HCT116 (cell line): ENCODE measurements at regions not wholly inside any gene's neighbourhood (a gene's known extent, or its start where the extent isn't known, plus 50 kb on each side); places are given as distances from the start of the nearest gene placed in this dataset.
"Not testable (repeated sequence)": the region's sequence is repeated elsewhere in the genome, so short reads cannot be mapped to it uniquely, and the experiment has no call there.

ENCODE experiments used
- ATAC-seq: fragments of 200-7000 bp; cut with Tn5 transposase; 2 replicates; pipeline ENCODE4 v1.9.1; 2020; ENCODE audit warnings: mild to moderate bottlenecking, moderate library complexity
- BruUV-seq: library from RNA; stranded (reverse); fragments of 400-500 nt; replicated peaks from 2 replicates; lab custom pipeline; 2021; lab: Mats Ljungman, UMichigan
- CTCF ChIA-PET: fragments of 300-600 bp; sonication (Branson Sonifier 250); formaldehyde crosslinking; loops from one replicate; lab custom pipeline; 2021; ENCODE audit warnings: antibody characterized with exemption; lab: Charles Lee
- POLR2A ChIA-PET: fragments of 300-600, 350-600 bp; sonication (Branson Sonifier 250); formaldehyde crosslinking; loops from one replicate; lab custom pipeline; 2021; ENCODE audit warnings: antibody characterized with exemption; lab: Charles Lee
- RAD21 ChIA-PET, 2 experiments: fragments of 300-600 bp; sonication (Branson Sonifier 250); formaldehyde crosslinking; loops; one replicate each; lab custom pipeline; 2023; ENCODE audit warnings: low total read pairs in 2 of 2; ENCODE audit not compliant: uncharacterized antibody in 2 of 2, unreplicated experiment in 2 of 2, low non-redundant PET in 1 of 2; lab: Charles Lee
- DNase-seq: peaks from one replicate; pipeline ENCODE4 v3.0.0-alpha.2; 2010; ENCODE audit warnings: low read depth, low spot score
- H2AFZ ChIP-seq: fragments of 200-600 bp; shearing (Covaris generic), sonication (generic); 2 replicates; pipeline ENCODE4 v1.6.1; 2017; ENCODE audit warnings: low read depth, mixed run types, mixed read lengths, antibody characterized with exemption, low read length; ENCODE audit not compliant: poor library complexity, severe bottlenecking
- H3K27ac ChIP-seq: 2 replicates; pipeline ENCODE4 v1.5.1; 2012; ENCODE audit warnings: low read depth, low read length
- H3K27me3 ChIP-seq: fragments of 200-600 bp; sonication (generic); 2 replicates; pipeline ENCODE4 v1.6.1; 2016; ENCODE audit warnings: mixed run types, low read length, mixed read lengths; ENCODE audit not compliant: insufficient read depth
- H3K36me3 ChIP-seq, 2 experiments: fragments of 200-500 bp in 1 of 2; fragments of 200-600 bp in 1 of 2; sonication (Bioruptor generic) in 1 of 2; sonication (generic) in 1 of 2; 2 replicates each; pipeline versions ENCODE4 v1.5.1 to v1.6.1; 2014 to 2016; ENCODE audit warnings: low read length in 2 of 2, inconsistent platforms in 1 of 2, mixed read lengths in 1 of 2, mixed run types in 1 of 2; ENCODE audit not compliant: insufficient read depth in 2 of 2, control insufficient read depth in 1 of 2
- H3K4me1 ChIP-seq, 2 experiments: fragments of 200-600 bp in 1 of 2; sonication (generic) in 1 of 2; 2 replicates each; pipeline versions ENCODE4 v1.5.1 to v1.6.1; 2012 to 2017; ENCODE audit warnings: low read length in 2 of 2, inconsistent platforms in 1 of 2, mild to moderate bottlenecking in 1 of 2, mixed read lengths in 1 of 2, mixed run types in 1 of 2, moderate library complexity in 1 of 2; ENCODE audit not compliant: insufficient read depth in 2 of 2, control insufficient read depth in 1 of 2
- H3K4me2 ChIP-seq: fragments of 200-600 bp; sonication (generic); 2 replicates; pipeline ENCODE4 v1.6.1; 2017; ENCODE audit warnings: mixed run types, low read length, mixed read lengths
- H3K4me3 ChIP-seq, 2 experiments: fragments of 200-600 bp in 1 of 2; sonication (generic) in 1 of 2; replicated peaks in 1 of 2; 2 replicates each; pipeline ENCODE4 v1.5.1; 2011 to 2016; ENCODE audit warnings: low read length in 2 of 2, control low read depth in 1 of 2, low read depth in 1 of 2, mild to moderate bottlenecking in 1 of 2, mixed read lengths in 1 of 2, mixed run types in 1 of 2
- H3K79me2 ChIP-seq: fragments of 200-600 bp; sonication (generic); 2 replicates; pipeline ENCODE4 v1.6.1; 2017; ENCODE audit warnings: mild to moderate bottlenecking, mixed run types, low read length, moderate library complexity, mixed read lengths; ENCODE audit not compliant: insufficient read depth
- H3K9ac ChIP-seq: fragments of 200-600 bp; sonication (generic); 2 replicates; pipeline ENCODE4 v1.6.1; 2016; ENCODE audit warnings: low read length, mixed read lengths
- H3K9me2 ChIP-seq: fragments of 200-600 bp; sonication (generic), shearing (Covaris generic); 2 replicates; pipeline ENCODE4 v1.6.1; 2017; ENCODE audit warnings: mixed run types, mild to moderate bottlenecking, moderate library complexity; ENCODE audit not compliant: insufficient read depth
- H3K9me3 ChIP-seq, 2 experiments: fragments of 200-500 bp in 1 of 2; fragments of 200-600 bp in 1 of 2; sonication (Bioruptor generic) in 1 of 2; sonication (generic) in 1 of 2; 2 replicates each; pipeline ENCODE4 v1.6.1; 2014 to 2017; ENCODE audit warnings: low read length in 2 of 2, mixed read lengths in 2 of 2, inconsistent platforms in 1 of 2, low read depth in 1 of 2, mild to moderate bottlenecking in 1 of 2, mixed run types in 1 of 2, moderate library complexity in 1 of 2; ENCODE audit not compliant: control insufficient read depth in 1 of 2, insufficient read depth in 1 of 2
- H4K20me1 ChIP-seq: fragments of 200-600 bp; sonication (generic), shearing (Covaris generic); 2 replicates; pipeline ENCODE4 v1.6.1; 2017; ENCODE audit warnings: mixed run types, mild to moderate bottlenecking, moderate library complexity; ENCODE audit not compliant: insufficient read depth
- CBX3 ChIP-seq: IDR thresholded peaks from 2 replicates; pipeline ENCODE4 v1.6.1; 2012; ENCODE audit warnings: low read depth
- ELF1 ChIP-seq: IDR thresholded peaks from 2 replicates; pipeline ENCODE4 v1.6.1; 2012; ENCODE audit warnings: low read depth, borderline replicate concordance
- MAX ChIP-seq: IDR thresholded peaks from 2 replicates; pipeline ENCODE4 v1.6.1; 2012
- POLR2AphosphoS5 ChIP-seq: IDR thresholded peaks from 2 replicates; pipeline ENCODE4 v1.6.1; 2011; ENCODE audit warnings: mild to moderate bottlenecking, low read depth, low read length, moderate library complexity
- REST ChIP-seq: IDR thresholded peaks from 2 replicates; pipeline ENCODE4 v1.6.1; 2012; ENCODE audit warnings: low read depth
- SIN3A ChIP-seq: IDR thresholded peaks from 2 replicates; pipeline ENCODE4 v1.6.1; 2012; ENCODE audit warnings: low read depth
- ZFX ChIP-seq: fragments of 450-650 bp; IDR thresholded peaks from 2 replicates; pipeline ENCODE4 v1.6.1; 2017
- ZNF274 ChIP-seq: fragments of 200-500 bp; sonication (Bioruptor generic); IDR thresholded peaks from 2 replicates; pipeline ENCODE4 v1.6.1; 2014; ENCODE audit warnings: mild to moderate bottlenecking, low read depth, low read length, inconsistent platforms
- intact Hi-C: fragments of 100-400 bp; cut with micrococcal nuclease; formaldehyde crosslinking; loops from 2 replicates; pipeline ENCODE4 v1.10.0; 2022

GRCh38 chr4:148608968-148609367, 166.8 kb upstream of the NR3C2 start:
- Histone ChIP-seq H3K27me3 (no peaks in the 10 kb centered on the region), H2AFZ (no peak overlapping the region), H4K20me1 (no peaks in the 10 kb centered on the region), H3K27ac (no peak overlapping the region), H3K9ac (no peak overlapping the region), H3K4me2 (no peak overlapping the region), H3K9me3 (no peaks in the 10 kb centered on the region), H3K79me2 (no peaks in the 10 kb centered on the region), H3K36me3 (no peaks in the 10 kb centered on the region), H3K9me2 (no peaks in the 10 kb centered on the region; the same call in 1 of the 2 replicates), H3K4me3 (no peak overlapping the region), H3K4me1 (no peaks in the 10 kb centered on the region)
- ChIA-PET CTCF (no interaction called here), RAD21 (no interaction called here), POLR2A (no interaction called here)
- intact Hi-C loops = no loop called here
- no peak for TF ChIP-seq ELF1
- no peak for TF ChIP-seq SIN3A
- no peak for TF ChIP-seq CBX3
- TF ChIP-seq ZNF274 = no peak
- TF ChIP-seq POLR2AphosphoS5 = no peak
- TF ChIP-seq REST = no peak
- TF ChIP-seq MAX = no peak
- TF ChIP-seq ZFX = no peak
- ATAC-seq (no peak), DNase-seq (no peak)
- BruUV-seq = no TSS peak

DNA sequence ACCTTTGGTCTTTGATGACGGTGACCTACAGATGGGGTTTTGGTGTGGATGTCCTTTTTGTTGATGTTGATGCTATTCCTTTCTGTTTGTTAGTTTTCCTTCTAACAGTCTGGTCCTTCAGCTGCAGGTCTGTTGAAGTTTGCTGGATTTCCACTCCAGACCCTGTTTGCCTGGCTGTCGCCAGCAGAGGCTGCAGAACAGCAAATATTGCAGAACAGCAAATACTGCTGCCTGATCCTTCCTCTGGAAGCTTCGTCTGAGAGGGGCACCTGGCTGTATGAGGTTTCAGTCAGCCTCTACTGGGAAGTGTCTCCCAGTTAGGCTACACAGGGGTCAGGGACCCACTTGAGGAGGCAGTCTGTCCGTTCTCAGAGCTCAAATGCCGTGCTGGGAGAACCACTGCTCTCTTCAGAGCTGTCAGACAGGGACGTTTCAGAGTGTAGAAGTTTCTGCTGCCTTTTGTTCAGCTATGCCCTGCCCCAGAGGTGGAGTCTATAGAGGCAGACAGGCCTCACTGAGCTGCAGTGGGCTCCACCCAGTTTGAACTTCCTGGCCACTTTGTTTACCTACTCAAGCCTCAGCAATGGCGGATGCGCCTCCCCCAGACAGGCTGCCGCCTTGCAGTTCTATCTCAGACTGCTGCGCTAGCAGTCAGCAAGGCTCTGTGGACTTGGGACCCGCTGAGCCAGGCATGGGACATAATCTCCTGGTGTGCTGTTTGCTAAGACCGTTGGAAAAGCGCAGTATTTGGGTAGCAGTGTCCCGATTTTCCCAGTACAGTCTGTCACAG, 156.4 kb upstream of the NR3C2 start:
- H3K27me3 ChIP-seq, CTCF ChIA-PET, H3K9me2 ChIP-seq, ATAC-seq, H3K9me3 ChIP-seq, RAD21 ChIA-PET, H4K20me1 ChIP-seq, POLR2A ChIA-PET, H3K27ac ChIP-seq, H3K9ac ChIP-seq, H3K79me2 ChIP-seq, BruUV-seq, intact Hi-C loops, H3K36me3 ChIP-seq, H3K4me1 ChIP-seq, DNase-seq, H3K4me2 ChIP-seq, H3K4me3 ChIP-seq, H2AFZ ChIP-seq: not testable (repeated sequence)
